A549 (cell line): ENCODE measurements at regions not wholly inside any gene's neighbourhood (a gene's known extent, or its start where the extent isn't known, plus 50 kb on each side); places are given as distances from the start of the nearest gene placed in this dataset.

Experiments used
- CHD2 ChIP-seq: fragments of 150-350 bp; IDR thresholded peaks from 2 replicates; pipeline ENCODE4 v1.6.1; 2014; ENCODE audit warnings: low read length; ENCODE audit not compliant: partially characterized antibody
- POLR2A ChIP-seq: IDR thresholded peaks from 2 replicates; pipeline ENCODE4 v1.6.1; 2012; ENCODE audit warnings: mild to moderate bottlenecking, low read length
- RAD21 ChIP-seq, 2 experiments: fragments of >200 bp in 1 of 2; sonication (Bioruptor Twin) in 1 of 2; formaldehyde crosslinking in 1 of 2; IDR thresholded peaks in 1 of 2; conservative IDR thresholded peaks in 1 of 2; 2 replicates in 1 of 2; 3 replicates in 1 of 2; pipeline ENCODE4 v1.6.1; 2012 to 2018; ENCODE audit warnings: inconsistent platforms in 1 of 2
- SMC3 ChIP-seq: fragments of >200 bp; sonication (Bioruptor Twin); formaldehyde crosslinking; IDR thresholded peaks from 3 replicates; pipeline ENCODE4 v1.6.1; 2018; ENCODE audit warnings: inconsistent platforms

GRCh38 chr9:113659740-113660139, 196.2 kb downstream of the RGS3 start:
- TF ChIP-seq POLR2A (no peak), SMC3 (no peak), CHD2 (no peak), RAD21 (conservative IDR thresholded peaks at IDR 0.05 in 1 of 2, IDR thresholded peaks at IDR 0.05 in 1 of 2) (no peak)
